GM18858 (cell line): ENCODE measurements at regions not wholly inside any gene's neighbourhood (a gene's known extent, or its start where the extent isn't known, plus 50 kb on each side); places are given as distances from the start of the nearest gene placed in this dataset.

ENCODE experiments used
- ATAC-seq: cut with Tn5 transposase; IDR thresholded peaks from one replicate; pipeline ENCODE4 v1.9.1; 2021; ENCODE audit not compliant: unreplicated experiment

DNA sequence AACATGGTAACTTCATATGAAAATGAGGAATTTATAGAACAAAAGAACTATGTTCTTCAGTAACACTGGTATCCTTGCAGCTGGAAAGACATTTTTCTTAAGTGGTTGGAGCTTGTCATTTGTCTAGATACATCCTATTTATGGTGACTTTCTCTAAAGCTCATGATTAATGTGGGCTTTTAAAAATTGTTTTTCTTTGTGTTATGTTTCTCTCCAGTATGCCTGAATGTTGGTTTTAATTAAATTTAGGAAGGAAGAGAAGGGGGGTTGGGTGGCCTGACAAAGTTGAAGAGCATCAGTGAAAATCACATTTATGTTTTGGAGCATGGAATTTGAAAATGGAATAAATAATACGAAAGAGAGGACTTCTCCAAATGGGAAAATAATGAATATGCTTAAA, 457.1 kb upstream of the ETAA1 start:
- ATAC-seq = no peak

DNA sequence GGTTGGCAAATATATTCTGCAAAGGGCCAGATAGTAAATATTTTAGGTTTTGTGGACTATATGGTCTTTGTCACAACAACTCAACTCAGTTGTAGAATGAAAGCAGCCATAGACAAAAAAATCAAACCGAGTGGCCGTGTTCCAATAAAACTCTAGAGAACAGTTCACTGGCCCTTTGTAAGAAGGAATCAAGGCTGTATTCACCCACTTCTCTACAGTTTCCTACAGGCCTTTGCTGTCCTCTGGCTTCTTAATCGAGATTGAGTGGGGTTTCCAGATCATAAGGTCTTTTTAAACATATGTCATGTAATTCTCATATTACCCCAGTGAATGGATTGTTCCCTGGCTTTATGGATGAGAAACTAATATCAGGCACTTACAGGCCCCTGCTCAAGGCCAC, 448.9 kb upstream of the ETAA1 start:
- no peak for ATAC-seq

DNA sequence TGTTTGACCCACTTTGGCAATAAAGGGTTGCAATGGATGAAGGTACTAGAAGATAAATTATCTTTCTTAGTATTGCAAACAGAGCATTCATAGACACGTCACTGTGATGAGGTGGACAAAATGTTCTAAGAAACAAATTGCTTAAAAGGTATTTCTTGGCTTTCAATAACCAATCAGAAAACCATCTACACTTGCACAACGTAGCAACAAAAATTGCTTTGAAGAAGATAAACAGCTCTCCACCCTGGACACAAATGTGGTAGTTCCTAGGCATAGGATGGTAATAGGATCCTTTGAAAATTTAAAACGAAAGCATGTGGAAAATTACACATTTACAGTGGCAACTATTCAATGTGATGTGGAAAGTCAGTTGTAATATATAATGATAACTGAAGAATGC, 439.9 kb upstream of the ETAA1 start:
- ATAC-seq = no peak

DNA sequence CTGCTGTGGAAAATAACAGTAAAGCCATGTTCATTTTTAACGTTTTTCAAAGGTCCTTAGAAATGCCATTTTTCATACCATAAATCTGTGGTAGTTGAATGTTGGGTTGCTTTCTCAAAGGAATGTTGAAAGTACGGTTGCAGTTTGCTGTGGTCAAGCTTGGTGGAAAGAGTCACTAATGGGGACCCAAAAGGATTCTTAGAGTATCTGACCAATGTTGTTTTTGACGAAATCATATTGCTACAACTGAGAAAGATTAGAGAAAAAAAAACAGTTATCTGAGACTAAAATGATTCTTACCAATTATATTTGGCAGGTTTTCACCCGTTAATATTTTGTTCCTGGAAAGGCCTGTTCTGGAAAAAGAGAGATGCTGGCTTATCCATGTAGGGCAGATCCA, 439.5 kb upstream of the ETAA1 start:
- ATAC-seq = no peak

DNA sequence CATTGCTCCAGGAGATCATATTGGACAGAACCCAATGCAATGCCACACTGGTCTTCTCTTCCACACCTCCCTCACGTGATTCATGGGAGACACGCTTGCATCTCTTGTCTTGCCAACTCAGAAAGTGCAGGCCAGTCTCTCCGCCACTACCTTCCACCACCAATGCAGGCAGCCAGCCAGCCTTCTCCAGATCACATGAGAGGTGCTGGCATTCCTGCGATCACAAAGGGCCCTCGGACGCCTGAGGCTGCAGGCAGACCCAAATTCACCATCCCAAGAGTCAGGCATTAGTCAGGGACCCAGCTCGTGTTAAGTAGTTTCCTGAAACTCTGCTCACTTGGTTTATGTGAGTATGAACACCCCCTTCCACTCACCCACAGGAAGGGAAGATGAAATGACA, 437.0 kb upstream of the ETAA1 start:
- ATAC-seq = no peak

DNA sequence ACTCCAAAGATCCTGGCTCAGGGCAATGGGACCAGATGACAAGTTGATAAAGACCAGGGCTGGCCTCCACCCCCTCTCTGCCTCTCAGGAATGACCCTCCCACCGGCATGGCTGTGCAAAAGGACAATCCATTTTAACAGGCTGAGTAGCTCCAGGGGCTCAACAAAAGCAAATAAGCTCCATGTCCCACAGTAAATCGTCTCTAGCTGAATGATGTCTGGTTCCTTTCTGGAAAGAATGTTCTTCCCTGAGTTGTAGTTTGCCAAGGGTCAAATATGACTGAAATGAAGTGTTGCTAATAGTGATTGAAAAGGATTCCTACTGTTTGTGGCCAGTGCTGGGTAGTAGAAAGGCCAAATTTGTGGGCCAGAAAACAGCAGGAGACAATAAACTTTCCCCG, 434.4 kb upstream of the ETAA1 start:
- ATAC-seq = no peak

DNA sequence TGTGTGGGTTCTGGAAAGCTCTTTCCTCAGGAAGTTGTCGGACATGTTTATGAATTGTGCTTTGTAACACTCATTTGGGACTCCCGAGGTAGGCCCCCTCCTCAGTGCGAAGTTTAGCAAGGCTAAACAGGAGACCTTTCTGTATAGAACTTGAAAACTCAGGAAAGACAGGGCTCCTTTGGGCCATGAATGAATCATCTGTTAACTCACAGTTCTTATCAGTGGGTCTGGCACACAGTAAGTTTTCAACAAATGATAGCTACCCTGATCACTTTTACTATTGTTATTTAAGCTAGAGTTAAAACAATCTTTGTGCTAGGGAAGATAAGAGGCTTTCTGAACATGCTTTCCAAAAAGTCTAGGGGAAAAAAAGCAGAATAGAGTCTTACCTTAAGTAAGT, 430.5 kb upstream of the ETAA1 start:
- no peak for ATAC-seq

DNA sequence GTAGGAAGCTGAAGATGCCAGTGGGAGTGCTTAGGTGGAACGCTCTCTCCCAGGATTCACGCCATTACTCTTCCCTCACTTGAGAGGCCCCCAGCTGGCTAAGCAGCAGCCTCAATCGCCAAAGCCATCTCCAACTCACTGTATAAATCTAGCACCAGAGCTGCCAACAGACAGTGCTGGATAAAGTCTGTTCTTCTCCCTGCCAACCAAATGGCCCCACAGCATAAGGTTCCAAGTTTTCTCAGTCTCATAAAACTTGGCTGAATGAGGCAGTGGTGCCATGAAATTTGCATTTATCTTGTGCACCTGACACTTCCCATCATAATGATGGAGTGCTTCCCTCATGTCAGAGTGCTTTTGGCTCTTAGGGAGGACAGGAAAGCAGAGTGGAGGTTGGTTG, 428.2 kb upstream of the ETAA1 start:
- no peak for ATAC-seq

DNA sequence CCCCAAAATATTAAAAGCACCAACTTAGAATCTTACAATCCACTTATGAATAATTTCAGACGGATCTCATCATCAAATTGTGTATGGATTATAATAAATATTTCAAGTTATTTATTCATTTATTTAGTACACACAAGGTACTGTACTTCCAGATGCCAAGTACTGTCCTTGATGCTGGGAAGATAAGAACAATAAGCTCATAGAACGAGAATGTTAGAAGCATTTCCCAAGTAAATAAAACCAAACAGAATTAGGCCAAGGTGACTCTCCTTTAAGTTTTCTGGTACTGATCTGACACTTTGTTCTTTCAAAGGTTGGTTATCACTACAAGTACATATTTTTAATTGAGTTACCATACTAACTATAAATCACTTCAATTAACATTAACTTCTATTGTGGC, 416.1 kb upstream of the ETAA1 start:
- ATAC-seq = no peak

DNA sequence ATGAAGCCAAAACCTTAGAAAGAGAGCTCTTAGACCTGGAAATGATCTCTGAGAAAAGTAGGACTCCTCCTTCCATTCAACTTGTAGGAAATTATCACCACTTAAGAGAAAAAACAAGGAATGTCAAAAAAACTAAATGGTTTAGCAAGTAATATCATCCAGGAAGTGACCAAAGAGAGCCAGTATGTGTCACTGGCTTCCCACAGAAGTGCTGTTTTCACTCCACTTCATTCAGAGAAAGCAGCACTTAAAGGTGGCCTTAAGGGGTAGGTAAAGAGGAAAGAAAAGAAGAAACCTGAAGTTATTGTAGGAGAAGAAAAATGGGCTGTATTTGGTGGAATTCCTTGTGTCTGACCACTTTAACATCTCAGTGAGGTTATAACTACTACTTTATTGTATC, 414.4 kb upstream of the ETAA1 start:
- ATAC-seq = no peak

DNA sequence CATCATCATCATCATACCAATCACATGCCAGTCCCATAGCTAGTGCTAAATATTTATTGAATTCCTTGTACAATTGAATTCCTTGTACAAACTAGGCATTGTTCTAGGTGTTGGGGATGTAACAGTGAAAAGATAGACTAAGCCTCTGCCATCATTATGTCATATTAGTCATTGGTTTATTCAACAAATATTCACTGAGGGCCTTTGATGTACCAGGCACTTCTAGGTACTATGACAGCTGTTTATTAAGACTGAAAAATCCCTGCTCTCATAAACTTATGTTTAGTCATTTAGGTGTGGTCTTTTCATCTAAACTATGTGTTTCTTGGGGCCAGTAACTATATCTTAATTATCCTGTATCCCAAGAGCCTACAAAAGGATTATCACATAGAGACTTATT, 412.3 kb upstream of the ETAA1 start:
- ATAC-seq = no peak

DNA sequence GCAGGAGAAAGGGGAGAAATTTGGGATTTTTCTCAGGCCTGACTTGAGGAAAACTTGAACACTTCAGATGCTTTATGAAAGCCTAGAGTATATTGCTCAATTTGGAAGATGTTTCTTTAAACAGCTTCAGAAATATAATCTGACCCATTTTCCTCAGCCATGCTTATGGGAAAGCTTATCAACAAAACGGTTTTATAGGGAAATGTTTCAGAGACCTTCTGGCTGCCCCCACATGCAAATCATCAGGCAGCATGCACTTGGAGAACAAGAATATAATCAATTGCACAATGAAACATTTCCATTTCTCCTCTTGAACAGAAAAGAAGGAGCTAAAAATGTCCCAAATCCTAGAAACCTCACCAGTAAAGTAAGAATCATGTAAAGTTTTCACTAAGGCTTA, 411.2 kb upstream of the ETAA1 start:
- no peak for ATAC-seq

DNA sequence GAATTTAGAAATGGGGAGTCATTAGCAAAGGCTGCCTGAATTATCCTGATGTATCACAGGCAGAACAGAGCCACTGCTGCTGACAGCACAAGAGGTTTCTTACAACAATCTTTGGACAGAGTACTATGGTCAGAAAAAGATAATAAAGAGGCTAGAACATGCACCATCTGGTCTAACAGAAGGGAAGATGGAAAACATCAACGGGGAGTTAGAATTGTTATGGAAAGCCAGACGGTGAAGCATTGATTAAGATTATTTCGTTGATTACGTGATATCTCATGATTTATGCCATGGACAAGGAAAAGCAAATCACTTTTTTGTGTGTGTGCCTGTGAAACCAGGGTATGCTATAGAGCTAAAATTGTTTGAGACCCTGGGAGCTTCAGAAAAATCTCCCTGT, 409.4 kb upstream of the ETAA1 start:
- ATAC-seq = no peak

DNA sequence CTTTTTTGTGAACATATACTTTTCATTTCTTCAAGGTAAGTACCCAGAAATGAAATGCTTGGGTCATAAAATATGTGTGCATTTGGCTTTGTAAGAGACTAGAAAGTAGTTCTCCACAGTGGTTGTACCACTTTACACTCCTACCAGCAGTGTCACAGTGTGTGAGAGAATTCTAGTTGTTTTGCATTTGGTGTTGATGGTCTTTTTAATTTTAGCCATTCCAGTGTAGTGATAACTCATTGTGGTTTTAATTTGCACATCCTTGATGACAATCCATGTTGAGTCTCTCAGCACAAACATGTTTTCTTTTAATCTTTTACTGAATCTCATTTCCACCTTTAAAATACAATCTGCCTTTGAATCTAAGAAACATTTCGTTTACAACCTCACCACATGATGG, 402.5 kb upstream of the ETAA1 start:
- ATAC-seq = no peak

DNA sequence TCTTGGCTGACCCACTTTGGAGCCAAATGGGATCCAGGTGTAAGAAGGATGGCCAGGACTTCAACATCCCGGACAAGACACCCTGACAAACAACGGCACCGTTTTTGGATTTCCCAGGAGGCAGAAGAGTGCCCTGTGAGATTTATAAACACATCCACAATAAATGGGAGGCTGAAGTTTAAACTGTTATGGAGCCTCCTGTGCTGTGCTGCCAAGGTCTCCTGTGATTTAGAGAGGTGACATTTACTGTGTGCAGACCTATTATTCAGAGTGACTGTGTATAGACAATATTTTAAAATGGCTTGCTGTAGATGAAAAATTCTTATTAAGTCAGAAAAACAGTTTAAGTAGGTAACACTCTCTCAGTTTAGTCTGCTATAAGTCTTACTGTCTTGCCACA, 401.5 kb upstream of the ETAA1 start:
- ATAC-seq = no peak

DNA sequence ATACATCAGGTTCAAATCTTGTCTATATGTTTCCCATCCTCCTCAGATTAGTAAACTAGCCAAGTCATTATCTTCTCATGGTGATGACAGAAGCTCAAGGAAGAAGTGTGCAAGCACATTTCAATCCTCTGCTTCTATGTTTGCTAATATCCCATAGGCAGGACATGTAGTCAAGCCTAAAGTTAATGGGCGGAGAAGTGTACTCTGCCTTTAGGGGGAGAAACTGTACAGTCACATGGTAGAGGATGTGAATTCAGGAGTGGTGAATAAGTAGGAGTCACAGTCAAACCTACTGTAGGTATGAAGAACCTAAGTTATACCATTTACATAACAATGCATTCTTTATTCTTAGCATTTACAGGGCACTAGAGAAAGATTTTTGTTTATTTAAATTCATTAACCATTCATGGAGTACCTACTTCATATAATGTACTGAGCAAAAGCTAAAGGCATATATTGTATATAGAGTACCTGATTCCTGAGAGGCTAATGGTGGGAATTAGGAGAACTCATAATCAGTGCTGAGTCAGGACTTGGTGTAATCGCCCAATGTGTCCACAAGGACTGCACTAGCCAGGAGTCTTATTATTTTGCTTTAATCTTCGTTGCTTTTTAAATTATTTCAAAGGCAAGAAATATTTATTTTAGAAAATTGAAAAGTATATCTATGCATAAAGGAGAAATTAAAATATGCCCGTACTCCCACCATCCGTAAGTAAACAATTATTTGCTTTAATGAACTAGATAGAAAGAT, 394.3 kb upstream of the ETAA1 start:
- ATAC-seq = no peak

DNA sequence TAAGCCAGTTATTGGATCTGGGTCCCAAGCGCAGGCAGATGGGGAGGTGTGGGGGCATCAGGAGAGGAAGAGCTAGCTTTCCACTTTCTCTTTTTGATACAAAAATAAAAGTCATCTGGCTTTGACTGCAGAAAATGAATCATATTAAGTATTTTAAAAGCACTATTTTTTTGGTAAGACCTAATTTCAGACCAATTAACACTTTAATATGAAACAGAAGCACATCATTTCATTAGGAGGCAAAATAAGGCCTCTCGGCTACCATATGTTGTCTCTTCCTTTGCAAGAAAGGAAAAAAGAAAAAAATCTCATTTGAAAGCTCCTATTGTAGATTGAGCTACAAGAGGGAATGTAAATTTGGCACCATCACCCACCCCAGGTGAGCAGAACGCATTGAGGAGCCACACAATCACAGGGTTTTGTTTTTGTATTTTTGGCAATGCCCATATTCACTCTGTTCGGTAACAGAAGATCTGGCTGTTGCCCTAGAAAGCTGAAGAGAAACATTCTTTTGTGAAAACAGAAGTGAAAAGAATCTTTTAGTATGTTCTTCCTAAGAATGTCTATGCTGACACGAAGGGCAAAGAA, 390.7 kb upstream of the ETAA1 start:
- ATAC-seq = no peak

DNA sequence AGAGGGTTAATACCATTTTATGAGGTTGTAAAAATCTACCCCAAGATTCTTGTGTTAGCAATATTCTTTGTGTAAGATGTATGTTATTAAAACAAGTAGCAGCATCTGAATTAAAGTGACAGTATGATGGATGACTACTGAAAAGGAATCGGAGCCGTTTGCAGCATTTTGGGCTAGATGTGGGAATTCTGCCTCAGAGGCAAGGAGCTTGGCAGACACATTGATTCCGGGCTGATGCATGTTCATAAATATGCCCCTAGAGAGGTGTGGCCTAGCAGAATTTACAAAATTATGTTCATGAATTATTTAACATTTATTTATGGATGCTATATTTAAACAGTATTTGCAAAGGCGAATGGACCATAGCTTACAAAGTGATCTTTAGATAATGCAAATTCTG, 389.0 kb upstream of the ETAA1 start:
- no peak for ATAC-seq

DNA sequence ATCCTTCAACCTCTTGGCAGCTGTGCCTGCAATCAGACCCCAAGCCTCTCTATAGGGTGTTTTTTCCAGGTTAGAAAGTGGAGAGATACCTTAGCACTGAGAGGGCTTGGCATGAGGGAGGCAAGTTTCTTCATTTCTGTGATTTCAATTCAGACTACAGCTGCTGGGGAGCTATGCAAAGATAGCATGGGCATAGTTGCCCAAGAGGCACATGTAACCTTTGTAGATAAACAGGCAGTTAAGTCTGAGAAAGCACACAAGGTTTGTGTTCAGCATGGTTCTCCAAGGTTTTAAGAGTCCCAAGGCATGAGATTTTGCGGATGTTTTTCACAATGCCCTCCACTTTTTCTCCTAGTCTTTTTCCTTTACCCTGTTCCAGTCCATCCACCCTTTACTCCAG, 385.0 kb upstream of the ETAA1 start:
- no peak for ATAC-seq

DNA sequence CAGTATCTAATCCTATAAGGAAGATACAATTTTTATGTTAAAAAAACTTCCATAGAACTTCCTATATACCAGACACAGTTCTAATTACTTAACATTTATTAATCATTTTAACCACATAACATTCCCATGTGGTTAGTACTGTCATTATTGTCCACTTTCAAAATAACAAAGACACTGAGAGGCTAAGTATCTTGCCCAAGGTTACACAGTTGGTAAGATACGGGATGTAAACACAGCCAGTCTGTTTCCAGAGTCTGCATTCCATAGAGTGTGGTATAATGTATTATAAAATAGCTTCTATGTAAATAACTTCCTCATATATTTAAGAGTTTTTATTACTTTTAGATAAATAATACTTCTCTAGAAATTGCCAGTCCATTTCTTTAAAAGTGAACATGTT, 383.3 kb upstream of the ETAA1 start:
- ATAC-seq = no peak

DNA sequence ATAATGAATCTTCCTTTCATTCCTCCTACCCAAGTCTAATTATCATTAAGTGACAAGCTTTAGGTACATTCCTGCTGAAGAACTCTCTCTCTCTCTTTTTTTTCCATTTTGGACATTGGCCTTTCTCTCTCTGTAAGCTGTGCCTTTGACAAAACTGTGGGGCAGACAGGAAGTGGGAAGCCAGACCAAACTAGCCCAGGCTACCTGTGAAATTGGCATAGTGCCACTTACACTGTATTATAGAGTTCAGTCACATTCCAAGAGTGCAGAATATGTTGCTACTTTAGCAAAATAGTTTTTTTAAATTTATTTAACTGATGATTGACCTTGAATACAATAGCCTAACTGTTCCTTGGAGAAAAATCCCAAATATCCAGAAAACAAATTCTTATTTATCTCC, 381.5 kb upstream of the ETAA1 start:
- no peak for ATAC-seq

DNA sequence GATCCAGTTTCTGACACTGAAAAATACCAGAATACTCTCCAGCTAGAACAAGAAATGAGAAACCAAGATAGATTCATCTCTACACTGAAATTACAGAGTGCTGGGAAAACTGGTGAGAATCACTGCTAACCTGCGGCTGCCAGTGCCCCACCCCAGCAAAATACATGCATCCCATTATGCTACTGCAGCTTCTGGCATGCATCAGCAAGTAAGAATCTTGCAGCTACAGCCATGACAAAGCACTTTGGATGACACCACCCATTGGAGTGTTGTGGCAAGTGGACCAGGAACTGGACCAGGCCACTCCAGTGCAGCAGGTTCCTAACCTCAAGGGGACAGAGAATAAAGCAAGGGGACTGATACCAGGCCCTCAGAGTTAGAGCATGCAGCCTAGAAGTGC, 378.8 kb upstream of the ETAA1 start:
- no peak for ATAC-seq

DNA sequence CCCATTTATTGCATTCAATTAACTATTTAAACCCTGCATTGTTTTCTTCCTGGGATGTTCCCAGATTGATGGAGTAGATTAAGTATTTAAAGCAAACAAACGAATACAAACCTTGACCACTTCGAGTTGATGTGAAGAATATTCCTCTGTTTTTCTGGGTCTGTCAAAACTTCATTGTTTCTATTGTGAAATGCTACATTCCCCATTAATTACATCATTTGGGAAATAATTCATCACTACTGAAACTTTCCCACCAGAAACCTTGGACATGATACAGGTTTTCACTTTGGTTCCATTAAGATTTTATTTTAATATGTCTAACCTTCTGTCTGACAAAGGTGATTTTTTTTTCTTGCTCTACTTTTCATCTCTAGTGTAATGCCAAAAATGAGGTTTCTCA, 365.1 kb upstream of the ETAA1 start:
- no peak for ATAC-seq
